NCI-H748 treated with DMSO at 0.1 percent for 48 hours (cell line): ENCODE measurements at regions not wholly inside any gene's neighbourhood (a gene's known extent, or its start where the extent isn't known, plus 50 kb on each side); places are given as distances from the start of the nearest gene placed in this dataset.

ENCODE experiments used
- DNase-seq: peaks from one replicate; lab custom pipeline; 2025; lab: John Stamatoyannopoulos, UW

GRCh38 chr10:123575105-123575504 is 91.0 kb upstream of the GPR26 start:
- DNase-seq: no peak

- no peak for DNase-seq
Measured at GRCh38 chr10:123576706-123577105, 89.4 kb upstream of the GPR26 start.

GRCh38 chr10:123577921-123578461 is 88.2 kb upstream of the GPR26 start:
- no peak for DNase-seq

- no peak for DNase-seq
Measured at GRCh38 chr10:123578721-123579120, 87.4 kb upstream of the GPR26 start.

- DNase-seq: no peak
Measured at GRCh38 chr10:123579675-123580074, 86.5 kb upstream of the GPR26 start.

- no peak for DNase-seq
Measured at GRCh38 chr10:123580426-123580825, 85.7 kb upstream of the GPR26 start.

GRCh38 chr10:123581656-123582055 is 84.5 kb upstream of the GPR26 start:
- DNase-seq: no peak

- DNase-seq: peak; percentile 4
Measured at GRCh38 chr10:123582084-123582989, 83.8 kb upstream of the GPR26 start.

- DNase-seq: peak; percentile 33
Measured at GRCh38 chr10:123583639-123584418, 82.3 kb upstream of the GPR26 start.

GRCh38 chr10:123584419-123584775 is 81.8 kb upstream of the GPR26 start:
- DNase-seq: no peak

- DNase-seq: no peak
Measured at GRCh38 chr10:123585477-123586445, 80.4 kb upstream of the GPR26 start.

- no peak for DNase-seq
Measured at GRCh38 chr10:123587110-123587509, 79.0 kb upstream of the GPR26 start.

- DNase-seq: no peak
Measured at GRCh38 chr10:123588386-123588914, 77.7 kb upstream of the GPR26 start.

- no peak for DNase-seq
Measured at GRCh38 chr10:123595661-123596060, 70.5 kb upstream of the GPR26 start.

GRCh38 chr10:123597676-123598075 is 68.5 kb upstream of the GPR26 start:
- no peak for DNase-seq

GRCh38 chr10:123599366-123599849 is 66.7 kb upstream of the GPR26 start:
- no peak for DNase-seq

GRCh38 chr10:123600177-123600576 is 66.0 kb upstream of the GPR26 start:
- no peak for DNase-seq

GRCh38 chr10:123603130-123603529 is 63.0 kb upstream of the GPR26 start:
- DNase-seq: no peak

- no peak for DNase-seq
Measured at GRCh38 chr10:123604506-123604905, 61.6 kb upstream of the GPR26 start.

- no peak for DNase-seq
Measured at GRCh38 chr10:123606006-123606405, 60.1 kb upstream of the GPR26 start.

- no peak for DNase-seq
Measured at GRCh38 chr10:123606955-123607354, 59.2 kb upstream of the GPR26 start.
